ENCODE measurements at regions not wholly inside any gene's neighbourhood (a gene's known extent, or its start where the extent isn't known, plus 50 kb on each side); places are given as distances from the start of the nearest gene placed in this dataset.

DNA sequence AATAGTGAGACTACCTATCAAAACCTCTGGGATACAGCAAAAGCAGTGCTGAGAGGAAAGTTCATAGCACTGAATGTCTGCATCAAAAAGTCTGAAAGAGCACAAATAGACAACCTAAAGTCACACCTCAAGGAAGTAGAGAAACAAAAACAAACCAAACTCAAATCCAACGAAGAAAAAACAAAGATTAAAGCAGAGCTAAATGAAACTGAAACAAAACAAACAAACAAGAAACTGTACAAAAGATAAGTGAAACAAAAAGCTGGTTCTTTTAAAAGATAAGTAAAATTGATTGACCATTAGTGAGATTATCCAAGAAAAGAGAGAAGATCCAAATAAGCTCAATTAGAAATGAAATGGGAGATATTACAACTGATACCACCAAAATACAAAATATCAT lies 378.3 kb upstream of the NDST4 start:
- TF ChIP-seq, protein P1, sequence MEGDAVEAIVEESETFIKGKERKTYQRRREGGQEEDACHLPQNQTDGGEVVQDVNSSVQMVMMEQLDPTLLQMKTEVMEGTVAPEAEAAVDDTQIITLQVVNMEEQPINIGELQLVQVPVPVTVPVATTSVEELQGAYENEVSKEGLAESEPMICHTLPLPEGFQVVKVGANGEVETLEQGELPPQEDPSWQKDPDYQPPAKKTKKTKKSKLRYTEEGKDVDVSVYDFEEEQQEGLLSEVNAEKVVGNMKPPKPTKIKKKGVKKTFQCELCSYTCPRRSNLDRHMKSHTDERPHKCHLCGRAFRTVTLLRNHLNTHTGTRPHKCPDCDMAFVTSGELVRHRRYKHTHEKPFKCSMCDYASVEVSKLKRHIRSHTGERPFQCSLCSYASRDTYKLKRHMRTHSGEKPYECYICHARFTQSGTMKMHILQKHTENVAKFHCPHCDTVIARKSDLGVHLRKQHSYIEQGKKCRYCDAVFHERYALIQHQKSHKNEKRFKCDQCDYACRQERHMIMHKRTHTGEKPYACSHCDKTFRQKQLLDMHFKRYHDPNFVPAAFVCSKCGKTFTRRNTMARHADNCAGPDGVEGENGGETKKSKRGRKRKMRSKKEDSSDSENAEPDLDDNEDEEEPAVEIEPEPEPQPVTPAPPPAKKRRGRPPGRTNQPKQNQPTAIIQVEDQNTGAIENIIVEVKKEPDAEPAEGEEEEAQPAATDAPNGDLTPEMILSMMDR (IDR thresholded peaks at IDR 0.05) = no peak
- TF ChIP-seq POLR2A (IDR thresholded peaks at IDR 0.05) = no peak

All from lower leg skin (tissue), 3 donors.